Trophoblast cell (in vitro differentiated cells and primary cell): ENCODE measurements at regions not wholly inside any gene's neighbourhood (a gene's known extent, or its start where the extent isn't known, plus 50 kb on each side); places are given as distances from the start of the nearest gene placed in this dataset.
"Not testable (repeated sequence)": the region's sequence is repeated elsewhere in the genome, so short reads cannot be mapped to it uniquely, and the experiment has no call there.

Experiments
- DNase-seq, 2 donors: peaks; one replicate each; pipeline ENCODE4 v3.0.0-alpha.2; 2016
- H2AFZ ChIP-seq: 2 replicates; pipeline ENCODE4 v1.6.1; 2013; ENCODE audit warnings: low read length, moderate library complexity, mild to moderate bottlenecking; ENCODE audit not compliant: insufficient read depth, poor library complexity
- H2AK5ac ChIP-seq: 2 replicates; pipeline ENCODE4 v1.6.1; 2013; ENCODE audit warnings: mild to moderate bottlenecking, low read length
- H2BK120ac ChIP-seq: 2 replicates; pipeline ENCODE4 v1.6.1; 2013; ENCODE audit warnings: low read length, mild to moderate bottlenecking, moderate library complexity; ENCODE audit not compliant: insufficient read depth, poor library complexity
- H2BK12ac ChIP-seq: 2 replicates; pipeline ENCODE4 v1.6.1; 2013; ENCODE audit warnings: mild to moderate bottlenecking, low read length, moderate library complexity
- H2BK5ac ChIP-seq: 2 replicates; pipeline ENCODE4 v1.6.1; 2013; ENCODE audit warnings: low read length, low read depth, moderate library complexity, mild to moderate bottlenecking; ENCODE audit not compliant: poor library complexity
- H3K14ac ChIP-seq: 2 replicates; pipeline ENCODE4 v1.6.1; 2013; ENCODE audit warnings: mild to moderate bottlenecking, low read length
- H3K18ac ChIP-seq: 2 replicates; pipeline ENCODE4 v1.6.1; 2013; ENCODE audit warnings: mild to moderate bottlenecking, low read length
- H3K23ac ChIP-seq: 2 replicates; pipeline ENCODE4 v1.6.1; 2013; ENCODE audit warnings: low read length
- H3K27ac ChIP-seq: 2 replicates; pipeline ENCODE4 v1.5.1; 2013; ENCODE audit warnings: low read depth, mild to moderate bottlenecking, inconsistent platforms, low read length, moderate library complexity
- H3K27me3 ChIP-seq: 2 replicates; pipeline ENCODE4 v1.6.1; 2013; ENCODE audit warnings: inconsistent platforms, mild to moderate bottlenecking, low read length, moderate library complexity; ENCODE audit not compliant: insufficient read depth
- H3K36me3 ChIP-seq, 2 experiments: 1 replicate in 1 of 2; 2 replicates in 1 of 2; pipeline ENCODE4 v1.6.1; 2013; ENCODE audit warnings: low read length in 2 of 2, mild to moderate bottlenecking in 2 of 2, moderate library complexity in 1 of 2; ENCODE audit not compliant: insufficient read depth in 2 of 2, control insufficient read depth in 1 of 2
- H3K4ac ChIP-seq: 2 replicates; pipeline ENCODE4 v1.6.1; 2013; ENCODE audit warnings: low read depth, mild to moderate bottlenecking, low read length, moderate library complexity
- H3K4me1 ChIP-seq, 2 experiments: 1 replicate in 1 of 2; 2 replicates in 1 of 2; pipeline ENCODE4 v1.6.1; 2013; ENCODE audit warnings: low read length in 2 of 2, mild to moderate bottlenecking in 2 of 2, moderate library complexity in 1 of 2; ENCODE audit not compliant: insufficient read depth in 2 of 2, control insufficient read depth in 1 of 2
- H3K4me2 ChIP-seq: 2 replicates; pipeline ENCODE4 v1.6.1; 2013; ENCODE audit warnings: inconsistent platforms, mild to moderate bottlenecking, low read length, moderate library complexity
- H3K4me3 ChIP-seq: 2 replicates; pipeline ENCODE4 v1.5.1; 2013; ENCODE audit warnings: mild to moderate bottlenecking, low read depth, low read length, inconsistent platforms
- H3K79me1 ChIP-seq: one replicate; pipeline ENCODE4 v1.6.1; 2013; ENCODE audit warnings: low read length
- H3K79me2 ChIP-seq: 2 replicates; pipeline ENCODE4 v1.6.1; 2013; ENCODE audit warnings: low read length, mild to moderate bottlenecking; ENCODE audit not compliant: control insufficient read depth, insufficient read depth, poor library complexity
- H3K9ac ChIP-seq: 2 replicates; pipeline ENCODE4 v1.6.1; 2013; ENCODE audit warnings: mild to moderate bottlenecking, low read length
- H3K9me3 ChIP-seq: 2 replicates; pipeline ENCODE4 v1.6.1; 2013; ENCODE audit warnings: low read depth, mild to moderate bottlenecking, control low read depth, inconsistent platforms, low read length; ENCODE audit not compliant: insufficient read depth
- H4K12ac ChIP-seq: 2 replicates; pipeline ENCODE4 v1.6.1; 2013; ENCODE audit warnings: low read depth, mild to moderate bottlenecking, low read length, moderate library complexity
- H4K8ac ChIP-seq: 2 replicates; pipeline ENCODE4 v1.6.1; 2013; ENCODE audit warnings: low read depth, mild to moderate bottlenecking, low read length, moderate library complexity
- H4K91ac ChIP-seq: one replicate; pipeline ENCODE4 v1.6.1; 2013; ENCODE audit warnings: low read depth, mild to moderate bottlenecking, low read length, moderate library complexity
- WGBS: extraction: QIAGEN DNeasy Blood & Tissue Kit; methylation state at CpG from one replicate; pipeline ENCODE4 v1.1.7; 2013; ENCODE audit warnings: missing lambda C conversion rate; ENCODE audit not compliant: insufficient read length, insufficient coverage; ENCODE audit errors: extremely low coverage; 5-methylcytosine and 5-hydroxymethylcytosine counted together

- H2AK5ac ChIP-seq, H3K23ac ChIP-seq, H3K4me2 ChIP-seq, H3K27me3 ChIP-seq, H3K79me1 ChIP-seq, H3K4me3 ChIP-seq, H2AFZ ChIP-seq, H3K36me3 ChIP-seq, H3K9ac ChIP-seq, H3K4ac ChIP-seq, H3K14ac ChIP-seq, H3K18ac ChIP-seq, H2BK120ac ChIP-seq, H3K9me3 ChIP-seq, H2BK5ac ChIP-seq, H3K4me1 ChIP-seq, H4K12ac ChIP-seq, H3K27ac ChIP-seq, H3K79me2 ChIP-seq, H4K8ac ChIP-seq, H4K91ac ChIP-seq, H2BK12ac ChIP-seq, DNase-seq: not testable (repeated sequence)
- no CpG with 5 or more reads among the region's 32 CpGs for WGBS
These were observed 442.3 kb upstream of the NFIA start for GRCh38 chr1:60640033-60640551.

- no peak overlapping the region for H3K9ac ChIP-seq
These were observed 443.1 kb upstream of the NFIA start for GRCh38 chr1:60639287-60639686.

GRCh38 chr1:60637651-60638050, 444.7 kb upstream of the NFIA start:
- Histone ChIP-seq H3K23ac (no peak overlapping the region), H3K9me3 (no peaks in the 10 kb centered on the region), H3K4me3 (no peak overlapping the region), H3K9ac (no peak overlapping the region), H4K91ac (no peak overlapping the region), H2AFZ (no peak overlapping the region), H3K18ac (no peak overlapping the region), H4K12ac (no peak overlapping the region), H3K14ac (no peak overlapping the region), H3K27me3 (no peaks in the 10 kb centered on the region), H3K4me1 (no peaks in the 10 kb centered on the region), H3K36me3 (no peaks in the 10 kb centered on the region), H2BK12ac (no peak overlapping the region), H3K79me2 (no peaks in the 10 kb centered on the region), H2BK120ac (no peak overlapping the region), H4K8ac (no peak overlapping the region), H3K27ac (no peak overlapping the region), H2BK5ac (no peak overlapping the region), H2AK5ac (no peak overlapping the region), H3K79me1 (no peaks in the 10 kb centered on the region), H3K4me2 (no peak overlapping the region), H3K4ac (no peak overlapping the region)
- WGBS = no CpG with 5 or more reads among the region's 1 CpG
- DNase-seq = no peak

More at GRCh38 chr1:60639287-60639686, 443.1 kb upstream of the NFIA start:
- H3K79me1 ChIP-seq = no peaks in the 10 kb centered on the region
- H3K79me2 ChIP-seq = no peaks in the 10 kb centered on the region
- H3K14ac ChIP-seq = no peak overlapping the region
- H3K4ac ChIP-seq = no peak overlapping the region
- H2BK12ac ChIP-seq = no peak overlapping the region
- H4K12ac ChIP-seq = no peak overlapping the region
- H3K4me1 ChIP-seq = no peaks in the 10 kb centered on the region
- no peak overlapping the region for H4K91ac ChIP-seq
- no peaks in the 10 kb centered on the region for H3K36me3 ChIP-seq
- H3K27me3 ChIP-seq = no peaks in the 10 kb centered on the region
- H2BK5ac ChIP-seq = no peak overlapping the region
- no peak overlapping the region for H3K4me2 ChIP-seq
- no peak overlapping the region for H2BK120ac ChIP-seq
- H3K23ac ChIP-seq = no peak overlapping the region
- no peak overlapping the region for H4K8ac ChIP-seq
- no peak overlapping the region for H3K18ac ChIP-seq
- no peak overlapping the region for H2AFZ ChIP-seq
- H2AK5ac ChIP-seq = no peak overlapping the region
- no peaks in the 10 kb centered on the region for H3K9me3 ChIP-seq
- H3K27ac ChIP-seq = no peak overlapping the region
- DNase-seq = no peak
- H3K4me3 ChIP-seq = no peak overlapping the region

GRCh38 chr1:60636946-60637345, 445.4 kb upstream of the NFIA start:
- Histone ChIP-seq H3K4ac (no peak overlapping the region), H3K27ac (no peak overlapping the region), H3K4me3 (no peak overlapping the region), H4K91ac (no peak overlapping the region), H4K12ac (no peak overlapping the region), H3K23ac (no peak overlapping the region), H2AK5ac (no peak overlapping the region), H3K79me2 (no peaks in the 10 kb centered on the region), H3K4me2 (no peak overlapping the region), H4K8ac (no peak overlapping the region), H3K14ac (no peak overlapping the region), H3K4me1 (no peaks in the 10 kb centered on the region), H3K36me3 (no peaks in the 10 kb centered on the region), H3K18ac (no peak overlapping the region), H3K79me1 (no peaks in the 10 kb centered on the region), H2BK12ac (no peak overlapping the region), H3K27me3 (no peaks in the 10 kb centered on the region), H3K9me3 (no peaks in the 10 kb centered on the region), H2BK120ac (no peak overlapping the region), H3K9ac (no peak overlapping the region), H2BK5ac (no peak overlapping the region), H2AFZ (no peak overlapping the region)
- WGBS = no CpG with 5 or more reads among the region's 2 CpGs
- DNase-seq = no peak
